ENCODE measurements at regions not wholly inside any gene's neighbourhood (a gene's known extent, or its start where the extent isn't known, plus 50 kb on each side); places are given as distances from the start of the nearest gene placed in this dataset.

- Histone ChIP-seq H3K36me3 (no peaks in the 10 kb centered on the region), H3K4me1 (peaks cover 0 to 14% (median 5%) of the 10 kb centered on the region in 4 donors), H3K27me3 (peaks cover 0 to 38% of the 10 kb centered on the region in 2 donors), H3K9me3 (no peaks in the 10 kb centered on the region), H3K27ac (no peak overlapping the region), H3K4me3 (no peak overlapping the region)
- no peak for TF ChIP-seq CTCF (IDR thresholded peaks at IDR 0.05)
- intact Hi-C loops (cut with DNase I; ENCODE audit: low total_unique reads) = no loop called here
- no peak for DNase-seq
These were observed 135.3 kb upstream of the KCNG1 start for GRCh38 chr20:51158226-51158625.

- peak in 1 of 2 donors; percentile 48 for DNase-seq
- Histone ChIP-seq H3K4me3 (no peak overlapping the region), H3K4me1 (peaks cover 0 to 14% (median 5%) of the 10 kb centered on the region in 4 donors), H3K27ac (no peak overlapping the region), H3K27me3 (peaks cover 0 to 48% of the 10 kb centered on the region in 2 donors), H3K9me3 (no peaks in the 10 kb centered on the region), H3K36me3 (no peaks in the 10 kb centered on the region)
- TF ChIP-seq CTCF (IDR thresholded peaks at IDR 0.05) = no peak
- intact Hi-C loops (cut with DNase I; ENCODE audit: low total_unique reads) = no loop called here
These were observed 133.4 kb upstream of the KCNG1 start for GRCh38 chr20:51156041-51156982.

- Histone ChIP-seq H3K27me3 (peaks cover 0 to 36% of the 10 kb centered on the region in 2 donors), H3K36me3 (no peaks in the 10 kb centered on the region), H3K27ac (no peak overlapping the region), H3K4me1 (peaks cover 0 to 14% (median 5%) of the 10 kb centered on the region in 4 donors), H3K4me3 (no peak overlapping the region), H3K9me3 (no peaks in the 10 kb centered on the region)
- no peak for DNase-seq
- no peak for TF ChIP-seq CTCF (IDR thresholded peaks at IDR 0.05)
- intact Hi-C loops (cut with DNase I; ENCODE audit: low total_unique reads) = no loop called here
These were observed 132.1 kb upstream of the KCNG1 start for GRCh38 chr20:51154708-51155690.

GRCh38 chr20:51153867-51154707, 131.2 kb upstream of the KCNG1 start:
- Histone ChIP-seq H3K27ac (no peak overlapping the region), H3K4me1 (peaks cover 0 to 14% (median 5%) of the 10 kb centered on the region in 4 donors), H3K9me3 (no peaks in the 10 kb centered on the region), H3K4me3 (no peak overlapping the region), H3K27me3 (peaks cover 0 to 28% of the 10 kb centered on the region in 2 donors), H3K36me3 (no peaks in the 10 kb centered on the region)
- DNase-seq = no peak
- TF ChIP-seq CTCF (IDR thresholded peaks at IDR 0.05) = no peak
- intact Hi-C loops (cut with DNase I; ENCODE audit: low total_unique reads) = no loop called here

GRCh38 chr20:51148941-51149340, 126.0 kb upstream of the KCNG1 start:
- H3K4me1 ChIP-seq = no peaks in the 10 kb centered on the region
- H3K27me3 ChIP-seq = peaks cover 0 to 15% of the 10 kb centered on the region in 2 donors
- no peak overlapping the region for H3K27ac ChIP-seq
- H3K9me3 ChIP-seq = peaks cover 0 to 10% (median 0%) of the 10 kb centered on the region in 3 donors
- TF ChIP-seq CTCF (IDR thresholded peaks at IDR 0.05) = no peak
- no peak overlapping the region for H3K4me3 ChIP-seq
- no peak for DNase-seq
- H3K36me3 ChIP-seq = no peaks in the 10 kb centered on the region
- intact Hi-C loops (cut with DNase I; ENCODE audit: low total_unique reads) = no loop called here
